ENCODE measurements at regions not wholly inside any gene's neighbourhood (a gene's known extent, or its start where the extent isn't known, plus 50 kb on each side); places are given as distances from the start of the nearest gene placed in this dataset.

- TF ChIP-seq, protein P1, sequence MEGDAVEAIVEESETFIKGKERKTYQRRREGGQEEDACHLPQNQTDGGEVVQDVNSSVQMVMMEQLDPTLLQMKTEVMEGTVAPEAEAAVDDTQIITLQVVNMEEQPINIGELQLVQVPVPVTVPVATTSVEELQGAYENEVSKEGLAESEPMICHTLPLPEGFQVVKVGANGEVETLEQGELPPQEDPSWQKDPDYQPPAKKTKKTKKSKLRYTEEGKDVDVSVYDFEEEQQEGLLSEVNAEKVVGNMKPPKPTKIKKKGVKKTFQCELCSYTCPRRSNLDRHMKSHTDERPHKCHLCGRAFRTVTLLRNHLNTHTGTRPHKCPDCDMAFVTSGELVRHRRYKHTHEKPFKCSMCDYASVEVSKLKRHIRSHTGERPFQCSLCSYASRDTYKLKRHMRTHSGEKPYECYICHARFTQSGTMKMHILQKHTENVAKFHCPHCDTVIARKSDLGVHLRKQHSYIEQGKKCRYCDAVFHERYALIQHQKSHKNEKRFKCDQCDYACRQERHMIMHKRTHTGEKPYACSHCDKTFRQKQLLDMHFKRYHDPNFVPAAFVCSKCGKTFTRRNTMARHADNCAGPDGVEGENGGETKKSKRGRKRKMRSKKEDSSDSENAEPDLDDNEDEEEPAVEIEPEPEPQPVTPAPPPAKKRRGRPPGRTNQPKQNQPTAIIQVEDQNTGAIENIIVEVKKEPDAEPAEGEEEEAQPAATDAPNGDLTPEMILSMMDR (IDR thresholded peaks at IDR 0.05; ENCODE audit: low read depth, low read length, missing control alignments) = no peak
- no peak for DNase-seq (ENCODE audit: extremely low read depth, low read depth)
- H3K4me3 ChIP-seq (replicated peaks; ENCODE audit: low read depth, low read length) = no peak overlapping the region
These were observed 1806.8 kb upstream of the TENM3 start for GRCh38 chr4:180436361-180436760.

GRCh38 chr4:180437601-180438000 is 1805.6 kb upstream of the TENM3 start:
- DNase-seq (ENCODE audit: extremely low read depth, low read depth) = no peak
- H3K4me3 ChIP-seq (replicated peaks; ENCODE audit: low read depth, low read length) = no peak overlapping the region
- TF ChIP-seq, protein P1 (IDR thresholded peaks at IDR 0.05; ENCODE audit: low read depth, low read length, missing control alignments) = no peak

DNA sequence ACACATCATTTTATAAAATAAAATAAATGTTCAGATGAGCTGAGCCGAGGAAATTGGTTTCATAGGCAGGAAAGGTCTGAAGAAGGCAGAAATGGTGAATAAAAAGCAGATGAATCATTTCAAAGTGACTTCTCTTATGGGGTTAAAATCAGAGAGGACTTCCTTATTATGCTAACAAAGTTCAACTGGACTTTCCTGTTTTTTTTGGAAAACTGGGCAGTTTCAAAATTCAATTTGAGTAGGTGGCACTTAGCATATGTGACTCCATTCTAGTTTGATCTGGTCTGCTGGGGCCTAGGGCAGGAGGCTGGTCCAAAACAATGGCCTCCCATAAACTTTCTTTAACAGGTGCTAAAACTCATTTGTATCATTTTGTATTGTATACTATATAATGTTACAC is 1794.9 kb upstream of the TENM3 start:
- no peak for DNase-seq (ENCODE audit: extremely low read depth, low read depth)
- TF ChIP-seq, protein P1 (IDR thresholded peaks at IDR 0.05; ENCODE audit: low read depth, low read length, missing control alignments) = no peak

DNA sequence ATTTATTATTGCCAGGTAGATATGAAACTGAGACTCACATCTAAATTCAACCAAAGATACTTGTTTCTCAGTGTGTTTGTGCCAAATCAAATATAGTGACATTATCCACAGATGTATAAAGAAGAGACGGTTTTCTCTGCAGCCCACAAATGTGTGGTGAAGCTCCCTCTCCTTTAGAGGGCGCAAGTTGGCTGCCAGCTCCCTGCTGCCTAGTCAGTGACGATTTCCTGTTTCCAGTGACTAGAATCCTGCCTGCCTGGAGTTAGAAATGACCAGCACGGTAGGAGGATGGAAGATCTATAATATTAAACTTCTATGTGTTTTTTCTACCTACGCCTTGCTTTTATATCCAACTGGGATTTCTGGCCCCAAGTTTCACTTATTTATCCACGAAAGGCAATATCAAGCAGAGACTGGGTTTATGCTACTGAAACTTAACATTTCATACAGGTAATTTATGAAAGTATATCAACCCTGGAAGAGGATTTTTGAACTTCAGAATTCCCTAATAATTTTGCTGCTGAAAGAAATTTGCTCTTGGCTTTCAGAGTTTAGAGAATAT is 1793.7 kb upstream of the TENM3 start:
- TF ChIP-seq, protein P1 (IDR thresholded peaks at IDR 0.05; ENCODE audit: low read depth, low read length, missing control alignments) = no peak
- DNase-seq (ENCODE audit: extremely low read depth, low read depth) = no peak
- H3K4me3 ChIP-seq (replicated peaks; ENCODE audit: low read depth, low read length) = no peak overlapping the region

More for the DNA sequence above, 1794.9 kb upstream of the TENM3 start:
- H3K4me3 ChIP-seq (replicated peaks; ENCODE audit: low read depth, low read length) = no peak overlapping the region

GRCh38 chr4:180455226-180455625 is 1788.0 kb upstream of the TENM3 start:
- no peak for DNase-seq (ENCODE audit: extremely low read depth, low read depth)
- no peak overlapping the region for H3K4me3 ChIP-seq (replicated peaks; ENCODE audit: low read depth, low read length)
- TF ChIP-seq, protein P1 (IDR thresholded peaks at IDR 0.05; ENCODE audit: low read depth, low read length, missing control alignments) = no peak

- TF ChIP-seq, protein P1 (IDR thresholded peaks at IDR 0.05; ENCODE audit: low read depth, low read length, missing control alignments) = no peak
- no peak for DNase-seq (ENCODE audit: extremely low read depth, low read depth)
- H3K4me3 ChIP-seq (replicated peaks; ENCODE audit: low read depth, low read length) = no peak overlapping the region
These were observed 1786.3 kb upstream of the TENM3 start for GRCh38 chr4:180456928-180457327.

- TF ChIP-seq, protein P1 (IDR thresholded peaks at IDR 0.05; ENCODE audit: low read depth, low read length, missing control alignments) = no peak
- no peak for DNase-seq (ENCODE audit: extremely low read depth, low read depth)
These were observed 1781.1 kb upstream of the TENM3 start for GRCh38 chr4:180462116-180462515.

More at GRCh38 chr4:180462116-180462515, 1781.1 kb upstream of the TENM3 start:
- no peak overlapping the region for H3K4me3 ChIP-seq (replicated peaks; ENCODE audit: low read depth, low read length)

All from HFF-Myc (cell line).